Adrenal gland (tissue), 9 donors: ENCODE measurements at regions not wholly inside any gene's neighbourhood (a gene's known extent, or its start where the extent isn't known, plus 50 kb on each side); places are given as distances from the start of the nearest gene placed in this dataset.

Experiments used
- DNase-seq, 7 donors: peaks; one replicate each; pipeline ENCODE4 v3.0.0-alpha.2; 2019 to 2020
- H3K27ac ChIP-seq, 5 donors: fragments of 200-600 bp; sonication (generic) in 4 of 5; 1 replicate in 3 of 5; 2 replicates in 2 of 5; pipeline versions ENCODE4 v1.5.1 to v1.8.0; 2016 to 2020; ENCODE audit warnings: mild to moderate bottlenecking in 1 of 5
- H3K27me3 ChIP-seq: fragments of 200-600 bp; 2 replicates; pipeline ENCODE4 v1.8.0; 2021
- H3K36me3 ChIP-seq, 2 donors: fragments of 200-600 bp; replicated peaks in 1 of 2; 1 replicate in 1 of 2; 2 replicates in 1 of 2; pipeline versions ENCODE4 v1.5.1 to v1.8.0; 2018 to 2022
- H3K4me1 ChIP-seq, 2 donors: fragments of 200-600 bp; replicated peaks in 1 of 2; 1 replicate in 1 of 2; 2 replicates in 1 of 2; pipeline versions ENCODE4 v1.5.1 to v1.8.0; 2018 to 2021
- H3K4me3 ChIP-seq, 4 donors: fragments of 200-600 bp; sonication (generic) in 3 of 4; one replicate each; pipeline ENCODE4 v1.5.1; 2016 to 2018
- H3K9me3 ChIP-seq, 3 donors: fragments of 200-600 bp; sonication (generic) in 1 of 3; replicated peaks in 1 of 3; 1 replicate in 2 of 3; 2 replicates in 1 of 3; pipeline versions ENCODE4 v1.5.1 to v1.8.0; 2016 to 2021
- POLR2A ChIP-seq, 2 donors: fragments of 450-650 bp; IDR thresholded peaks; one replicate each; pipeline ENCODE4 v1.6.1; 2017; ENCODE audit warnings: antibody characterized with exemption in 2 of 2, mild to moderate bottlenecking in 2 of 2, moderate library complexity in 1 of 2
- WGBS, 4 donors: extraction: QIAGEN DNeasy Blood & Tissue Kit in 2 of 4; methylation state at CpG; one replicate each; pipeline versions ENCODE4 v1.1.5 to v1.1.7; 2013 to 2017; 5-methylcytosine and 5-hydroxymethylcytosine counted together
- intact Hi-C, 2 donors: fragments of 100-400 bp; cut with DNase I; formaldehyde crosslinking; loops; one replicate each; pipeline versions ENCODE4 v1.14.1 to v1.15.0; 2022 to 2023
- TF ChIP-seq, protein P1 (sequence below), 6 experiments: fragments of 450-650 bp in 4 of 6; fragments of 200-600 bp in 2 of 6; sonication (generic) in 1 of 6; IDR thresholded peaks; 1 replicate in 5 of 6; 2 replicates in 1 of 6; pipeline versions ENCODE4 v1.5.1 to v1.8.0; 2016 to 2021; ENCODE audit warnings: antibody characterized with exemption in 6 of 6, mild to moderate bottlenecking in 2 of 6, moderate library complexity in 1 of 6
- donor health status: healthy with polysubstance abuse.
- donor health status: Bipolar disorder and iron deficiency.
- donor health status: DM: yes; HTN: yes; CAD: no.
- donor health status: DM: no; HTN: no; CAD: no.
- donor health status: DM: no; HTN: no; CAD: no.

- WGBS, 4 donors = 88 to 100% (median 93%) methylated on average over 1 of the region's 1 CpG
- intact Hi-C loops = no loop called here
These were observed 1159.1 kb downstream of the SI start for GRCh38 chr3:163919154-163919553.

GRCh38 chr3:163916596-163917560, 1161.4 kb downstream of the SI start:
- Histone ChIP-seq H3K9me3 (no peaks in the 10 kb centered on the region), H3K36me3 (no peaks in the 10 kb centered on the region), H3K27me3 (no peaks in the 10 kb centered on the region), H3K27ac (no peak overlapping the region), H3K4me1 (no peaks in the 10 kb centered on the region), H3K4me3 (no peak overlapping the region)
- WGBS, 4 donors = 75 to 94% (median 84%) methylated on average over 4 of the region's 4 CpGs
- no peak for DNase-seq
- TF ChIP-seq POLR2A (IDR thresholded peaks at IDR 0.05) = no peak
- TF ChIP-seq, protein P1, sequence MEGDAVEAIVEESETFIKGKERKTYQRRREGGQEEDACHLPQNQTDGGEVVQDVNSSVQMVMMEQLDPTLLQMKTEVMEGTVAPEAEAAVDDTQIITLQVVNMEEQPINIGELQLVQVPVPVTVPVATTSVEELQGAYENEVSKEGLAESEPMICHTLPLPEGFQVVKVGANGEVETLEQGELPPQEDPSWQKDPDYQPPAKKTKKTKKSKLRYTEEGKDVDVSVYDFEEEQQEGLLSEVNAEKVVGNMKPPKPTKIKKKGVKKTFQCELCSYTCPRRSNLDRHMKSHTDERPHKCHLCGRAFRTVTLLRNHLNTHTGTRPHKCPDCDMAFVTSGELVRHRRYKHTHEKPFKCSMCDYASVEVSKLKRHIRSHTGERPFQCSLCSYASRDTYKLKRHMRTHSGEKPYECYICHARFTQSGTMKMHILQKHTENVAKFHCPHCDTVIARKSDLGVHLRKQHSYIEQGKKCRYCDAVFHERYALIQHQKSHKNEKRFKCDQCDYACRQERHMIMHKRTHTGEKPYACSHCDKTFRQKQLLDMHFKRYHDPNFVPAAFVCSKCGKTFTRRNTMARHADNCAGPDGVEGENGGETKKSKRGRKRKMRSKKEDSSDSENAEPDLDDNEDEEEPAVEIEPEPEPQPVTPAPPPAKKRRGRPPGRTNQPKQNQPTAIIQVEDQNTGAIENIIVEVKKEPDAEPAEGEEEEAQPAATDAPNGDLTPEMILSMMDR (IDR thresholded peaks at IDR 0.05) = no peak
- intact Hi-C loops = no loop called here

More at GRCh38 chr3:163919154-163919553, 1159.1 kb downstream of the SI start:
- Histone ChIP-seq H3K9me3 (no peaks in the 10 kb centered on the region), H3K27me3 (no peaks in the 10 kb centered on the region), H3K4me1 (no peaks in the 10 kb centered on the region), H3K36me3 (no peaks in the 10 kb centered on the region), H3K4me3 (no peak overlapping the region), H3K27ac (no peak overlapping the region)
- no peak for DNase-seq
- TF ChIP-seq, protein P1 (IDR thresholded peaks at IDR 0.05) = no peak
- no peak for TF ChIP-seq POLR2A (IDR thresholded peaks at IDR 0.05)

- Histone ChIP-seq H3K4me3 (no peak overlapping the region), H3K4me1 (no peaks in the 10 kb centered on the region), H3K27ac (no peak overlapping the region), H3K36me3 (no peaks in the 10 kb centered on the region), H3K9me3 (no peaks in the 10 kb centered on the region), H3K27me3 (no peaks in the 10 kb centered on the region)
- intact Hi-C loops = no loop called here
- DNase-seq = no peak
- no peak for TF ChIP-seq POLR2A (IDR thresholded peaks at IDR 0.05)
- TF ChIP-seq, protein P1 (IDR thresholded peaks at IDR 0.05) = no peak
- WGBS, 4 donors = 78 to 90% (median 85%) methylated on average over 2 of the region's 2 CpGs
These were observed 1163.0 kb downstream of the SI start for GRCh38 chr3:163915280-163915679.

DNA sequence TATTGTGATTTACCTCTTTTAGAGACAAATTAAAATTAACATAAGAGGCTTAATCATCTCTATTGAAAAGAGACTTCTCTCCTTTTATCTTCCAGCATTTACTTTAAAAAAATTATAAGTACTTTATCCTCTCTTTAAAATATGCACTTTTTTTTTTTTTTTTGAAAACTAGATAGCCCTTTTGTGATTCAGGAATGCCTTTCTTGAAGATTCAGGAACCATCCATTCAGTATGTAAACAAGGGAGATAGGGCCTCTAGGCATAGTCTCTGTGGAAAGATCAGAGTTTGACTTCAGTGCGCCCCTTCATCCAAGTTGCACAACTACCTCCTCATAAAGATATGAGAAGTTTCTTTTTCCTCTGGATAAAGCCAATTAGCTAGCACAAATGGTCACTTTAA, 1163.7 kb downstream of the SI start:
- H3K27me3 ChIP-seq = no peaks in the 10 kb centered on the region
- no peak overlapping the region for H3K4me3 ChIP-seq
- TF ChIP-seq, protein P1 (IDR thresholded peaks at IDR 0.05) = no peak
- no peak for TF ChIP-seq POLR2A (IDR thresholded peaks at IDR 0.05)
- 84 to 93% (median 90%) methylated on average over 1 of the region's 1 CpG for WGBS, 4 donors
- H3K27ac ChIP-seq = no peak overlapping the region
- H3K4me1 ChIP-seq = no peaks in the 10 kb centered on the region
- intact Hi-C loops = no loop called here
- no peaks in the 10 kb centered on the region for H3K9me3 ChIP-seq
- DNase-seq = no peak
- H3K36me3 ChIP-seq = no peaks in the 10 kb centered on the region
